ENCODE measurements at regions not wholly inside any gene's neighbourhood (a gene's known extent, or its start where the extent isn't known, plus 50 kb on each side); places are given as distances from the start of the nearest gene placed in this dataset.

GRCh38 chr1:239566074-239566473, 179.7 kb downstream of the CHRM3 start:
- TF ChIP-seq POLR2A (IDR thresholded peaks at IDR 0.05) = no peak
- TF ChIP-seq CTCF (IDR thresholded peaks at IDR 0.05) = no peak
- no peak for DNase-seq

GRCh38 chr1:239570878-239571277, 184.5 kb downstream of the CHRM3 start:
- no peak for DNase-seq

More at GRCh38 chr1:239566074-239566473, 179.7 kb downstream of the CHRM3 start:
- H3K36me3 ChIP-seq = no peaks in the 10 kb centered on the region
- no peaks in the 10 kb centered on the region for H3K9me3 ChIP-seq
- H3K27me3 ChIP-seq = no peaks in the 10 kb centered on the region
- H3K4me3 ChIP-seq = no peak overlapping the region
- no peaks in the 10 kb centered on the region for H3K4me1 ChIP-seq
- no peak overlapping the region for H3K27ac ChIP-seq

GRCh38 chr1:239572183-239572582, 185.8 kb downstream of the CHRM3 start:
- no peak for DNase-seq
- Histone ChIP-seq H3K4me3 (no peak overlapping the region), H3K9me3 (no peaks in the 10 kb centered on the region), H3K27me3 (no peaks in the 10 kb centered on the region), H3K27ac (no peak overlapping the region), H3K36me3 (no peaks in the 10 kb centered on the region), H3K4me1 (no peaks in the 10 kb centered on the region)
- TF ChIP-seq CTCF (IDR thresholded peaks at IDR 0.05) = no peak

More at GRCh38 chr1:239570878-239571277, 184.5 kb downstream of the CHRM3 start:
- H3K4me3 ChIP-seq = no peak overlapping the region
- H3K27me3 ChIP-seq = no peaks in the 10 kb centered on the region
- H3K36me3 ChIP-seq = no peaks in the 10 kb centered on the region
- no peaks in the 10 kb centered on the region for H3K4me1 ChIP-seq
- H3K9me3 ChIP-seq = no peaks in the 10 kb centered on the region
- H3K27ac ChIP-seq = no peak overlapping the region
- TF ChIP-seq CTCF (IDR thresholded peaks at IDR 0.05) = no peak
- TF ChIP-seq POLR2A (IDR thresholded peaks at IDR 0.05) = no peak

GRCh38 chr1:239574112-239574511, 187.7 kb downstream of the CHRM3 start:
- no peaks in the 10 kb centered on the region for H3K9me3 ChIP-seq
- H3K27me3 ChIP-seq = no peaks in the 10 kb centered on the region
- TF ChIP-seq POLR2A (IDR thresholded peaks at IDR 0.05) (no peak), CTCF (IDR thresholded peaks at IDR 0.05) (no peak)
- no peaks in the 10 kb centered on the region for H3K36me3 ChIP-seq
- no peak for DNase-seq
- no peak overlapping the region for H3K4me3 ChIP-seq
- H3K4me1 ChIP-seq = no peaks in the 10 kb centered on the region
- no peak overlapping the region for H3K27ac ChIP-seq

- Histone ChIP-seq H3K36me3 (no peaks in the 10 kb centered on the region), H3K9me3 (no peaks in the 10 kb centered on the region), H3K4me3 (no peak overlapping the region), H3K4me1 (no peaks in the 10 kb centered on the region), H3K27me3 (no peaks in the 10 kb centered on the region), H3K27ac (no peak overlapping the region)
- no peak for DNase-seq
- TF ChIP-seq CTCF (IDR thresholded peaks at IDR 0.05) (no peak), POLR2A (IDR thresholded peaks at IDR 0.05) (no peak)
Measured at GRCh38 chr1:239575113-239575512, 188.7 kb downstream of the CHRM3 start.

- no peaks in the 10 kb centered on the region for H3K9me3 ChIP-seq
- no peaks in the 10 kb centered on the region for H3K4me1 ChIP-seq
- no peak overlapping the region for H3K27ac ChIP-seq
- no peak for DNase-seq
- H3K36me3 ChIP-seq = no peaks in the 10 kb centered on the region
- H3K27me3 ChIP-seq = no peaks in the 10 kb centered on the region
- no peak overlapping the region for H3K4me3 ChIP-seq
- TF ChIP-seq CTCF (IDR thresholded peaks at IDR 0.05) (no peak), POLR2A (IDR thresholded peaks at IDR 0.05) (no peak)
Measured at GRCh38 chr1:239583536-239583935, 197.2 kb downstream of the CHRM3 start.
